Activated CD4-positive, alpha-beta T cell treated with anti-CD3 and anti-CD28 coated beads, Interleukin-10, Interleukin-2, amounts not matched to agents 100 ng/mL and 50 ng/mL, durations not matched to agents 16 hours and 8 hours (primary cell): ENCODE measurements at regions not wholly inside any gene's neighbourhood (a gene's known extent, or its start where the extent isn't known, plus 50 kb on each side); places are given as distances from the start of the nearest gene placed in this dataset.
A peak's percentile ranks its signal among the peaks of the same experiment; 100 is the strongest.

ENCODE experiments used
- DNase-seq: peaks from one replicate; pipeline ENCODE4 v3.0.0-alpha.2; 2020

DNA sequence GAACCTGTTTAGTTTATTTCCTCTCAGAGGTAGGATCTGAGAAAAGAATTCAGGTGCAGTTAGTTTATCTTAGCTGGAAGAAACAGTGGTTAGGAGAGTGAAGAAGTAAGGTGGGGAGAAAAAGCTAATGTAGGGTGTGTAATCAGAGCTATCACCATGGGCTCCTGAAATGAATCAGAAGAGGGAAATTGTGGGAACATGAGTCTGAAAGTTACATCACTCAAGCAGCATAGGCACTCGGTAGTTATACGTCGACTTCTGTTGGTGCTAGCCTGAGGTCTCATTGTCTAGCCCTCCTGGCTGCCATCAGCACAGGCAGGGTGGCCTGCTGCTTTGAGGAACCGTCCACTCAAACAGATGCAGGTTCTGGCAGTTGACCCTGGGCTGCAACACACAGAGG, 56.7 kb upstream of the NPR3 start:
- peak; percentile 17 for DNase-seq
